AG04450 (cell line): ENCODE measurements at regions not wholly inside any gene's neighbourhood (a gene's known extent, or its start where the extent isn't known, plus 50 kb on each side); places are given as distances from the start of the nearest gene placed in this dataset.

Experiments
- CTCF ChIA-PET: fragments of 300-600, 350-600 bp; formaldehyde crosslinking; extraction: SDS; loops from one replicate; lab custom pipeline; 2022; ENCODE audit warnings: antibody characterized with exemption, inconsistent platforms; lab: Charles Lee
- POLR2A ChIA-PET: fragments of 350-600 bp; formaldehyde crosslinking; extraction: SDS; loops from one replicate; lab custom pipeline; 2021; ENCODE audit warnings: antibody characterized with exemption, inconsistent platforms; lab: Yijun Ruan, JAX
- DNase-seq: peaks from one replicate; pipeline ENCODE4 v3.0.0-alpha.2; 2011; ENCODE audit warnings: low read depth, low spot score
- H3K27ac ChIP-seq: one replicate; pipeline ENCODE4 v1.5.1; 2012; ENCODE audit warnings: low read depth, low read length, control low read depth
- H3K27me3 ChIP-seq: one replicate; pipeline ENCODE4 v1.6.0; 2012; ENCODE audit warnings: low read length; ENCODE audit not compliant: control insufficient read depth, insufficient read depth
- H3K4me3 ChIP-seq: 2 replicates; pipeline ENCODE4 v1.5.1; 2011; ENCODE audit warnings: mild to moderate bottlenecking, low read depth, low read length, control low read depth
- H3K9me3 ChIP-seq: 2 replicates; pipeline ENCODE4 v1.5.1; 2012; ENCODE audit warnings: low read length; ENCODE audit not compliant: control insufficient read depth, insufficient read depth
- TF ChIP-seq, protein P1 (sequence below): IDR thresholded peaks from 2 replicates; pipeline ENCODE4 v1.5.1; 2011; ENCODE audit warnings: low read depth, low read length, control low read depth, inconsistent platforms

DNA sequence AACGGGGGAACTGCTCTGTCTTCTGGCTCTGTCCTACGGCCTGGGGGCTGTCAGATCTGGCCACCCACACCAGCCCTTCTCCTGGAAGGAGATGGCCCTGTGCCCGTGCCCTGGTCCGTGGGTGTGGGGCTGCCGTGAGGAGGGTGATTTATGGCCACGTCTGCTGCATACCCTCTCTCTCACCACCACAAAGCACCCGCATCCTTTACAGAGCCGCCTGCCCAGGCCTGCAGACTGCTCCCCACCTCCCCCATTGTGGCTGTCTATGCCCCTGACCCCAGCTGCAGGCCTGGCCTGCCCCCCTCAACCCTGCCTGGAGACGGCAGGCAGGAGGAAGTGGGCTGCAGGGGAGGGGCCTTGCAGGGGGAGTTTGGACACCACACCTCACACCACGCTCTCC lies 72.7 kb upstream of the GATA5 start:
- TF ChIP-seq, protein P1, sequence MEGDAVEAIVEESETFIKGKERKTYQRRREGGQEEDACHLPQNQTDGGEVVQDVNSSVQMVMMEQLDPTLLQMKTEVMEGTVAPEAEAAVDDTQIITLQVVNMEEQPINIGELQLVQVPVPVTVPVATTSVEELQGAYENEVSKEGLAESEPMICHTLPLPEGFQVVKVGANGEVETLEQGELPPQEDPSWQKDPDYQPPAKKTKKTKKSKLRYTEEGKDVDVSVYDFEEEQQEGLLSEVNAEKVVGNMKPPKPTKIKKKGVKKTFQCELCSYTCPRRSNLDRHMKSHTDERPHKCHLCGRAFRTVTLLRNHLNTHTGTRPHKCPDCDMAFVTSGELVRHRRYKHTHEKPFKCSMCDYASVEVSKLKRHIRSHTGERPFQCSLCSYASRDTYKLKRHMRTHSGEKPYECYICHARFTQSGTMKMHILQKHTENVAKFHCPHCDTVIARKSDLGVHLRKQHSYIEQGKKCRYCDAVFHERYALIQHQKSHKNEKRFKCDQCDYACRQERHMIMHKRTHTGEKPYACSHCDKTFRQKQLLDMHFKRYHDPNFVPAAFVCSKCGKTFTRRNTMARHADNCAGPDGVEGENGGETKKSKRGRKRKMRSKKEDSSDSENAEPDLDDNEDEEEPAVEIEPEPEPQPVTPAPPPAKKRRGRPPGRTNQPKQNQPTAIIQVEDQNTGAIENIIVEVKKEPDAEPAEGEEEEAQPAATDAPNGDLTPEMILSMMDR = no peak
- ChIA-PET POLR2A (no interaction called here), CTCF (no interaction called here)
- no peak for DNase-seq
- peaks cover 41% of the 10 kb centered on the region for H3K27me3 ChIP-seq
- no peak overlapping the region for H3K4me3 ChIP-seq
- peaks cover 15% of the 10 kb centered on the region for H3K9me3 ChIP-seq
- H3K27ac ChIP-seq = no peak overlapping the region

- CTCF ChIA-PET = no interaction called here
- Histone ChIP-seq H3K27me3 (peaks cover 46% of the 10 kb centered on the region), H3K9me3 (peaks cover 12% of the 10 kb centered on the region), H3K4me3 (no peak overlapping the region), H3K27ac (no peak overlapping the region)
- POLR2A ChIA-PET = interaction anchor here (0.5 kb wide), 1 partner anchor 59 kb away, joined by 7 read pairs; no protein-coding TSS in a partner anchor
- DNase-seq = no peak
- TF ChIP-seq, protein P1 = no peak
Measured at GRCh38 chr20:62549029-62549428, 73.2 kb upstream of the GATA5 start.

GRCh38 chr20:62549499-62550086 lies 73.8 kb upstream of the GATA5 start:
- H3K27me3 ChIP-seq = peaks cover 49% of the 10 kb centered on the region
- TF ChIP-seq, protein P1 = no peak
- no peak for DNase-seq
- H3K27ac ChIP-seq = no peak overlapping the region
- H3K9me3 ChIP-seq = peaks cover 10% of the 10 kb centered on the region
- CTCF ChIA-PET = no interaction called here
- H3K4me3 ChIP-seq = no peak overlapping the region
- POLR2A ChIA-PET = no interaction called here

GRCh38 chr20:62550087-62550632 lies 74.4 kb upstream of the GATA5 start:
- TF ChIP-seq, protein P1 = no peak
- ChIA-PET CTCF (no interaction called here), POLR2A (no interaction called here)
- H3K27ac ChIP-seq = no peak overlapping the region
- H3K9me3 ChIP-seq = peaks cover 4% of the 10 kb centered on the region
- H3K4me3 ChIP-seq = no peak overlapping the region
- DNase-seq = no peak
- H3K27me3 ChIP-seq = peaks cover 54% of the 10 kb centered on the region

- ChIA-PET POLR2A (no interaction called here), CTCF (no interaction called here)
- H3K9me3 ChIP-seq = no peaks in the 10 kb centered on the region; the same call in 1 of the 2 replicates
- DNase-seq = no peak
- peaks cover 58% of the 10 kb centered on the region for H3K27me3 ChIP-seq
- no peak overlapping the region for H3K27ac ChIP-seq
- no peak overlapping the region for H3K4me3 ChIP-seq
- TF ChIP-seq, protein P1 = no peak
Measured at GRCh38 chr20:62551407-62552323, 75.9 kb upstream of the GATA5 start.
